H1 (cell line): ENCODE measurements at regions not wholly inside any gene's neighbourhood (a gene's known extent, or its start where the extent isn't known, plus 50 kb on each side); places are given as distances from the start of the nearest gene placed in this dataset.

ENCODE experiments used
- EGR1 ChIP-seq: IDR thresholded peaks from 2 replicates; pipeline ENCODE4 v1.6.1; 2011; ENCODE audit warnings: low read depth, low read length, borderline replicate concordance
- TF ChIP-seq, protein P1 (sequence below), 3 experiments: IDR thresholded peaks; 1 replicate in 2 of 3; 2 replicates in 1 of 3; pipeline versions ENCODE4 v1.5.1 to v1.6.1; 2011; ENCODE audit warnings: low read length in 3 of 3, mild to moderate bottlenecking in 3 of 3, inconsistent platforms in 2 of 3, low read depth in 1 of 3, moderate library complexity in 1 of 3; ENCODE audit not compliant: insufficient read depth in 1 of 3; ENCODE audit errors: control extremely low read depth in 1 of 3

GRCh38 chr5:54822324-54822687 is 163.1 kb downstream of the ESM1 start (continued):
- TF ChIP-seq, protein P1, sequence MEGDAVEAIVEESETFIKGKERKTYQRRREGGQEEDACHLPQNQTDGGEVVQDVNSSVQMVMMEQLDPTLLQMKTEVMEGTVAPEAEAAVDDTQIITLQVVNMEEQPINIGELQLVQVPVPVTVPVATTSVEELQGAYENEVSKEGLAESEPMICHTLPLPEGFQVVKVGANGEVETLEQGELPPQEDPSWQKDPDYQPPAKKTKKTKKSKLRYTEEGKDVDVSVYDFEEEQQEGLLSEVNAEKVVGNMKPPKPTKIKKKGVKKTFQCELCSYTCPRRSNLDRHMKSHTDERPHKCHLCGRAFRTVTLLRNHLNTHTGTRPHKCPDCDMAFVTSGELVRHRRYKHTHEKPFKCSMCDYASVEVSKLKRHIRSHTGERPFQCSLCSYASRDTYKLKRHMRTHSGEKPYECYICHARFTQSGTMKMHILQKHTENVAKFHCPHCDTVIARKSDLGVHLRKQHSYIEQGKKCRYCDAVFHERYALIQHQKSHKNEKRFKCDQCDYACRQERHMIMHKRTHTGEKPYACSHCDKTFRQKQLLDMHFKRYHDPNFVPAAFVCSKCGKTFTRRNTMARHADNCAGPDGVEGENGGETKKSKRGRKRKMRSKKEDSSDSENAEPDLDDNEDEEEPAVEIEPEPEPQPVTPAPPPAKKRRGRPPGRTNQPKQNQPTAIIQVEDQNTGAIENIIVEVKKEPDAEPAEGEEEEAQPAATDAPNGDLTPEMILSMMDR (IDR thresholded peaks at IDR 0.05; ENCODE audit: control extremely low read depth in 1 of 3, insufficient read depth in 1 of 3, low read depth in 1 of 3, low read length in 3 of 3) = no peak
- no peak for TF ChIP-seq EGR1
